ENCODE measurements at regions not wholly inside any gene's neighbourhood (a gene's known extent, or its start where the extent isn't known, plus 50 kb on each side); places are given as distances from the start of the nearest gene placed in this dataset.

DNA sequence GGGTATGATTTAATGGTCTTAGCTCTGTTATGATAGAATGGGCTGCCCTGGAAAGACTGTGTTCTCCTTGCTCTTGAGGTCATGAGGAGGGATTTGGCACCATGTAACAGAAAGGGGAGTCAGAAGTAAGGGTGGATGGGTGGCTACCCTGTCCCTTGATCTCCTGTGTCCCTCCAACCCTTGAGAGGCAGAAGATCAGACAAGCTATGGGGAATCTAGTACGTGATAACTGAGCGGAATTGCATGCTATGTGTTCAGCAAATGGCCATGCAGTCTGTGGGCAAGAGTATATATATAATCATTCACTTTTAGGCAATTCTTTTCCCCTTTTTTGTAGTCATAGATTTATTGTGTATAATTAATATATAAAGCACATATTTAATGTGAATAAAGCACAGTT, 174.9 kb downstream of the SEC23IP start:
- 90 to 91% methylated on average over 2 of the region's 2 CpGs for WGBS, 2 donors
- intact Hi-C loops (cut with DNase I) = no loop called here
- FAIRE-seq = no peak

DNA sequence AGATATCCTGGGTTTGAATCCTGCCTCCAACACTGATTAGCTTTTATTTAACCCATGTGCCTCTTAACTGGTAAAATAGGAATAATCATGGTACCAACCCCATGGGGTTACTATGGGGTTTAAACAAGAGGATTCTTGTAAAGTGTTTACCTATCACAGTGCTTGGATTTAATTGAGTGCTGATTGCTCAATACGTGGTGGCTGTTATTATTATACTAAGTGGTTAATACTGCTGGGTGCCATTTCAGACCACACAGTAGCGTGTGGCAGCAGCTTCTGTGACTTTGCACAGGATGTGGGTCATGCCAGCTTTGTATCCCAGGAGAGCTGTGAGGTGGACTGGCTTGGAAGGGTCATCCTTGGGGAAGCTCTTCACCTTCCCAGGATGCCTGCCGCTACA, 177.2 kb downstream of the SEC23IP start:
- Histone ChIP-seq H3K36me3 (no peaks in the 10 kb centered on the region), H3K4me3 (no peak overlapping the region), H3K27me3 (no peaks in the 10 kb centered on the region), H3K9me3 (no peaks in the 10 kb centered on the region), H3K4me1 (no peaks in the 10 kb centered on the region), H3K27ac (no peak overlapping the region)
- WGBS, 2 donors = 44 to 55% methylated on average over 3 of the region's 3 CpGs
- TF ChIP-seq, protein P1, sequence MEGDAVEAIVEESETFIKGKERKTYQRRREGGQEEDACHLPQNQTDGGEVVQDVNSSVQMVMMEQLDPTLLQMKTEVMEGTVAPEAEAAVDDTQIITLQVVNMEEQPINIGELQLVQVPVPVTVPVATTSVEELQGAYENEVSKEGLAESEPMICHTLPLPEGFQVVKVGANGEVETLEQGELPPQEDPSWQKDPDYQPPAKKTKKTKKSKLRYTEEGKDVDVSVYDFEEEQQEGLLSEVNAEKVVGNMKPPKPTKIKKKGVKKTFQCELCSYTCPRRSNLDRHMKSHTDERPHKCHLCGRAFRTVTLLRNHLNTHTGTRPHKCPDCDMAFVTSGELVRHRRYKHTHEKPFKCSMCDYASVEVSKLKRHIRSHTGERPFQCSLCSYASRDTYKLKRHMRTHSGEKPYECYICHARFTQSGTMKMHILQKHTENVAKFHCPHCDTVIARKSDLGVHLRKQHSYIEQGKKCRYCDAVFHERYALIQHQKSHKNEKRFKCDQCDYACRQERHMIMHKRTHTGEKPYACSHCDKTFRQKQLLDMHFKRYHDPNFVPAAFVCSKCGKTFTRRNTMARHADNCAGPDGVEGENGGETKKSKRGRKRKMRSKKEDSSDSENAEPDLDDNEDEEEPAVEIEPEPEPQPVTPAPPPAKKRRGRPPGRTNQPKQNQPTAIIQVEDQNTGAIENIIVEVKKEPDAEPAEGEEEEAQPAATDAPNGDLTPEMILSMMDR (IDR thresholded peaks at IDR 0.05) = no peak
- FAIRE-seq (no peak), DNase-seq (no peak), ATAC-seq (no peak)
- intact Hi-C loops (cut with DNase I) = no loop called here

More for the DNA sequence above, 174.9 kb downstream of the SEC23IP start:
- H3K27me3 ChIP-seq = no peaks in the 10 kb centered on the region
- no peak overlapping the region for H3K27ac ChIP-seq
- H3K36me3 ChIP-seq = no peaks in the 10 kb centered on the region
- no peak overlapping the region for H3K4me3 ChIP-seq
- DNase-seq = no peak
- TF ChIP-seq, protein P1 (IDR thresholded peaks at IDR 0.05) = no peak
- no peaks in the 10 kb centered on the region for H3K4me1 ChIP-seq
- H3K9me3 ChIP-seq = no peaks in the 10 kb centered on the region
- no peak for ATAC-seq

DNA sequence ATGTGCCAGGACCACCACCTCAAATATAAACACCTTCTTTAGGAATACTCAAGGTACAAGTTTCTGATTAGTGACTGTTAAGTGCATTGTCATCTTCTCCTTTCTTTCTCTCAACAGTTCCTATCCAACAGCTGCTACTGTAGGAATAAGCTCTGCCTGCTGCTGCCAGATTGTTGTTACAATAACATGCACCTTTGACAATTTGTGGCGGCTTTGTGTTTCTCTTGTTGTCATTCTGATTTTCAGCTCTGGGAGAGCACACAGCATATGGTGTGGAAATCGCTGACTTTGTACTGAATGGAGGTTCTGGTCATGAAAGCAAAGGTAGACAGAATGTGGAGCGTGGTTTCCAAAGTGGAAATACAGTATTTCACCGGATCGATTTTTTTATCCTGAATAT, 182.8 kb downstream of the SEC23IP start:
- TF ChIP-seq, protein P1 (IDR thresholded peaks at IDR 0.05) = no peak
- Histone ChIP-seq H3K4me1 (no peaks in the 10 kb centered on the region), H3K36me3 (no peaks in the 10 kb centered on the region), H3K27ac (no peak overlapping the region), H3K27me3 (no peaks in the 10 kb centered on the region), H3K9me3 (no peaks in the 10 kb centered on the region), H3K4me3 (no peak overlapping the region)
- intact Hi-C loops (cut with DNase I) = no loop called here
- no peak for DNase-seq
- FAIRE-seq = no peak
- WGBS, 2 donors = 67 to 82% methylated on average over 5 of the region's 5 CpGs
- no peak for ATAC-seq

DNA sequence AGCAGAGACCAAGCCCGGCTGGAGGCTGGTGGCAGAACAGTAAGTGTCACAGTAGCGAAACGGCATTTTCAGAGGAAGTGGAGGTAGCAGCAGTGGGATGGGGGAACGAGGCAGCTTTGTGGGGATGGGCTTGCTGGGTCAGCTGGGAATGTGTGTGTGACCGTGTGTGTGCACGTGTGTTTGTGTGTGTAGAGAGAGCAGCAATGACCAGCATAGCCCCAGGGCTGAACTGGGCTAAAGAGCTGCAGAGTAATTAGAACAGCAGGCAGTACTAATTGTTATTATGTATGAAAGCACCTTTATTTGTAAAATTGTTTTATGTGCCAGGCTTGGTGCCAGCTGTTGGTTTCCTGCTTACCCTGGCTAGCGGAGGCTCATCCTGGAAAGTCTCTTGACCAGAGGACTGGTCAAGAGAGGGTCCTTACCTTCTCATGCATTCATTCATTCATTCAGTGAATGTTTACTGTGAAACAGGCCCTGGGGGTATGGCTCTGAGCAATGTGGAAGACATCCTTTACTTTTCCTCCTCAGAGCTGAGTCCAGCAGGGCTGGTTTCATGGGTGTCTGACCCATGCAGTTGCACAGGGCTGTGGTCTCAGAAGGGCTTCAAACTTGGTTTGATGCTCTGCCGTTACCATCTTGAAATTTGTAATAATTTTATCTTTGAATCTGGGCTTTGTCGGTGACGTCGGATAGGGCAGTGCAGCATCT, 184.6 kb downstream of the SEC23IP start:
- Histone ChIP-seq H3K4me3 (no peak overlapping the region), H3K27me3 (no peaks in the 10 kb centered on the region), H3K4me1 (no peaks in the 10 kb centered on the region), H3K27ac (no peak overlapping the region), H3K36me3 (no peaks in the 10 kb centered on the region), H3K9me3 (no peaks in the 10 kb centered on the region)
- intact Hi-C loops (cut with DNase I) = no loop called here
- no peak for ATAC-seq
- no peak for DNase-seq
- FAIRE-seq = no peak
- TF ChIP-seq, protein P1 (IDR thresholded peaks at IDR 0.05) = no peak
- 54 to 61% methylated on average over 11 of the region's 11 CpGs for WGBS, 2 donors

DNA sequence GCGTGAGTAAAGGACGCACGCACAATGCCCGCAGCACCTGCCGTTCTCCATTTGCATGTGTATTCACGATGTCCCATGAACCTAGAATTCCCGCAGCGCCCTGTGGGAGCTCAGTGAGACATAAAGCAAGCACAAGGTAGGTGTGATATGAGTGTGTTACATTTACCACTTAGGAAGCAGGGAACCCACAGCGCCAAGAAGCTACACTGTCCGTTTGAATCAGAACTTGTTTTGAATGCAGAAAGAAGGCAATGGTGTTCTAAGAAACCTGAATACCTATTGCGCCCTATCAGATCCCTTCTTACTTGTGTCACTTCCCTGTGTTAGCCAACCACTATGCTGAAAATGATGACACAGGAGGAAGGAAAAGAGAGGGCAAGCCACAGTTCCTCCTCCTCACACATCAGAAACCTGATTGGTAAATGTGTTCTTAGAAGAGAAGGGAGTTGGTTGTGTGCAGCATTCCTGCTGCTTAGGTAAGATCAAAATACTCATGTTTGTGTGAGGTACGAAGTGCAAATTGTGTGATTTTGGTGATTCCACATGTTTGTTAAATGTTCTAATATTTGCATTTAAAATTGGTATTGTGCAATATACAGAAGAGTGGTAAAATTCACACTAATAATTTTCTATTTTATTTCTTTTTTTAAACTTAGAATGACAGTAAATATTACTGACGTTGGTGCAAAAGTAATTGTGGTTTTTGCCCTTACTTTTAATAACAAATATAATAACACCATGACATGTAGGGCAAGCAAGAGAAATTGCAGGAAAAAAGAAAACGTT, 185.4 kb downstream of the SEC23IP start:
- Histone ChIP-seq H3K36me3 (no peaks in the 10 kb centered on the region), H3K4me3 (no peak overlapping the region), H3K4me1 (no peaks in the 10 kb centered on the region), H3K27me3 (no peaks in the 10 kb centered on the region), H3K9me3 (no peaks in the 10 kb centered on the region), H3K27ac (no peak overlapping the region)
- no peak for FAIRE-seq
- TF ChIP-seq, protein P1 (IDR thresholded peaks at IDR 0.05) = no peak
- WGBS, 2 donors = 52 to 60% methylated on average over 14 of the region's 14 CpGs
- intact Hi-C loops (cut with DNase I) = no loop called here
- no peak for DNase-seq
- no peak for ATAC-seq

Data from pancreas (tissue), 10 donors.